ENCODE measurements at regions not wholly inside any gene's neighbourhood (a gene's known extent, or its start where the extent isn't known, plus 50 kb on each side); places are given as distances from the start of the nearest gene placed in this dataset.

DNA sequence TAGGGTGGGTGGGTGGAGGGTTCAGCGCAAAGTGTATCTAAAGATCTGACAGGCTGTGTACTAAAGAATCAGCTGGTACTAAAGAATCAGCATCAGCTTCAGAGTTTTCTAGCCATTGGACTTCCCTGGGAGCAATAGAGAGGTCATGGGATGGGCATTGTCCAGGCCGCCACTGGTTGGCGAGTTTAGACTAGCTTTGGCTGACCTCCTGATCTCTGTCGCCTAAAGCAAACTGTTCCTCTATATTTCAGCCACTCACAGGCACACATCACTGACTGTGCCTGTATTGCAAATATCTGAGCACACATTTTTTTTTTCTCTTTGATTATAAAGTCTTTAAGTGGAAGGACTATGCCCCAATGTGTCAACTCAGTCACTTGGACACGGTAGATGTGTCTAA lies 267.8 kb upstream of the SKOR2 start (continued):
- TF ChIP-seq, protein P1, sequence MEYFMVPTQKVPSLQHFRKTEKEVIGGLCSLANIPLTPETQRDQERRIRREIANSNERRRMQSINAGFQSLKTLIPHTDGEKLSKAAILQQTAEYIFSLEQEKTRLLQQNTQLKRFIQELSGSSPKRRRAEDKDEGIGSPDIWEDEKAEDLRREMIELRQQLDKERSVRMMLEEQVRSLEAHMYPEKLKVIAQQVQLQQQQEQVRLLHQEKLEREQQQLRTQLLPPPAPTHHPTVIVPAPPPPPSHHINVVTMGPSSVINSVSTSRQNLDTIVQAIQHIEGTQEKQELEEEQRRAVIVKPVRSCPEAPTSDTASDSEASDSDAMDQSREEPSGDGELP (CRISPR knock-in tag; IDR thresholded peaks at IDR 0.05; ENCODE audit: borderline replicate concordance) = no peak
- TF ChIP-seq SRF (CRISPR knock-in tag; IDR thresholded peaks at IDR 0.05) (no peak), BCOR (IDR thresholded peaks at IDR 0.05) (no peak), HMGN3 (IDR thresholded peaks at IDR 0.05; ENCODE audit: borderline replicate concordance, extremely low read depth, insufficient read length, low read depth, low read length) (no peak), TBL1XR1 (IDR thresholded peaks at IDR 0.05; ENCODE audit: low read length in 2 of 2) (no peak), HEY1 (CRISPR knock-in tag; IDR thresholded peaks at IDR 0.05; ENCODE audit: borderline replicate concordance) (no peak), ETV6 (IDR thresholded peaks at IDR 0.05; ENCODE audit: borderline replicate concordance in 1 of 2, low read depth in 2 of 2, low read length in 1 of 2) (no peak), ETV6 (CRISPR knock-in tag; IDR thresholded peaks at IDR 0.05; ENCODE audit: borderline replicate concordance) (no peak), IFI16 (CRISPR knock-in tag; IDR thresholded peaks at IDR 0.05) (no peak), TAL1 (IDR thresholded peaks at IDR 0.05) (no peak), BHLHE40 (IDR thresholded peaks at IDR 0.05; ENCODE audit: low read length) (no peak)
- TF ChIP-seq, protein P2, sequence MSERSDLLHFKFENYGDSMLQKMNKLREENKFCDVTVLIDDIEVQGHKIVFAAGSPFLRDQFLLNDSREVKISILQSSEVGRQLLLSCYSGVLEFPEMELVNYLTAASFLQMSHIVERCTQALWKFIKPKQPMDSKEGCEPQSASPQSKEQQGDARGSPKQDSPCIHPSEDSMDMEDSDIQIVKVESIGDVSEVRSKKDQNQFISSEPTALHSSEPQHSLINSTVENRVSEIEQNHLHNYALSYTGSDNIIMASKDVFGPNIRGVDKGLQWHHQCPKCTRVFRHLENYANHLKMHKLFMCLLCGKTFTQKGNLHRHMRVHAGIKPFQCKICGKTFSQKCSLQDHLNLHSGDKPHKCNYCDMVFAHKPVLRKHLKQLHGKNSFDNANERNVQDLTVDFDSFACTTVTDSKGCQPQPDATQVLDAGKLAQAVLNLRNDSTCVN (CRISPR knock-in tag; IDR thresholded peaks at IDR 0.05) = no peak

Data from K562 (cell line).